ENCODE measurements at regions not wholly inside any gene's neighbourhood (a gene's known extent, or its start where the extent isn't known, plus 50 kb on each side); places are given as distances from the start of the nearest gene placed in this dataset.

DNA sequence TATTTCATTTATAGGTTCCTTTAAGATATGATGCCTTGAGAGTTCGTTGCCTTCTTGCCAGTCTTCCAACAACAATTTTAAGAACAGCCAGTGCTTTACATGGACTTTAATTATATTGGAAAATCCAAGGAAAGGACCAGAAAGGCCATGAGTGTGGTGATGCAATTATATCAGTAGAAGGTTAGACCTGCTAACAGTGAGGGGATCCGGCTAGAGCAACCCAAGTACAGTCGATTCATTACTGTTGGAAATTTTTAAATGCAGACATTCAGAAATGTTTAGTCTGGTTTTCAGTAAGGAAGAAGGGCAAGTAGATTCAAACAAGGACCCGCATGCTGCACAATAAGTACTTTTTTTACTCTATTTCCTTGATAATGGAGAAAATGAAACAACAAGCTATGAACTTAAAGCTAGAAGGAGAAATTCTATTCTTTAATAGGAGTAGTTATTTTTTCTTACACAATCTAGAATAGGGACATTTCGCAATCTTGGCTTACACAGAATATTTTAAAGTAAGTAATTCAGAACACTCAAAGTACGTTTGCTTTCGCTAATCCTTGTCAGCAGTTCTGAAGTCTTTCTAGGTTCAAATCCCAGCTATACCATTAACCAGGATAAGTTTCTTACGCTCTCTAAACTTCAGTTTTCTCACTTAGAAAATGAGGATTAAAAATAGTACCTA lies 405.5 kb downstream of the MEIS1 start:
- TF ChIP-seq, protein P1, sequence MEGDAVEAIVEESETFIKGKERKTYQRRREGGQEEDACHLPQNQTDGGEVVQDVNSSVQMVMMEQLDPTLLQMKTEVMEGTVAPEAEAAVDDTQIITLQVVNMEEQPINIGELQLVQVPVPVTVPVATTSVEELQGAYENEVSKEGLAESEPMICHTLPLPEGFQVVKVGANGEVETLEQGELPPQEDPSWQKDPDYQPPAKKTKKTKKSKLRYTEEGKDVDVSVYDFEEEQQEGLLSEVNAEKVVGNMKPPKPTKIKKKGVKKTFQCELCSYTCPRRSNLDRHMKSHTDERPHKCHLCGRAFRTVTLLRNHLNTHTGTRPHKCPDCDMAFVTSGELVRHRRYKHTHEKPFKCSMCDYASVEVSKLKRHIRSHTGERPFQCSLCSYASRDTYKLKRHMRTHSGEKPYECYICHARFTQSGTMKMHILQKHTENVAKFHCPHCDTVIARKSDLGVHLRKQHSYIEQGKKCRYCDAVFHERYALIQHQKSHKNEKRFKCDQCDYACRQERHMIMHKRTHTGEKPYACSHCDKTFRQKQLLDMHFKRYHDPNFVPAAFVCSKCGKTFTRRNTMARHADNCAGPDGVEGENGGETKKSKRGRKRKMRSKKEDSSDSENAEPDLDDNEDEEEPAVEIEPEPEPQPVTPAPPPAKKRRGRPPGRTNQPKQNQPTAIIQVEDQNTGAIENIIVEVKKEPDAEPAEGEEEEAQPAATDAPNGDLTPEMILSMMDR (IDR thresholded peaks at IDR 0.05), result no peak
- no peak for TF ChIP-seq POLR2A (IDR thresholded peaks at IDR 0.05)

All from esophagus squamous epithelium (tissue), 4 donors.